ENCODE measurements at regions not wholly inside any gene's neighbourhood (a gene's known extent, or its start where the extent isn't known, plus 50 kb on each side); places are given as distances from the start of the nearest gene placed in this dataset.

GRCh38 chr10:65675236-65675635 is 1250.6 kb upstream of the LRRTM3 start:
- DNase-seq (ENCODE audit: low read depth): no peak

GRCh38 chr10:65684896-65685295 is 1240.9 kb upstream of the LRRTM3 start:
- DNase-seq (ENCODE audit: low read depth): no peak

DNA sequence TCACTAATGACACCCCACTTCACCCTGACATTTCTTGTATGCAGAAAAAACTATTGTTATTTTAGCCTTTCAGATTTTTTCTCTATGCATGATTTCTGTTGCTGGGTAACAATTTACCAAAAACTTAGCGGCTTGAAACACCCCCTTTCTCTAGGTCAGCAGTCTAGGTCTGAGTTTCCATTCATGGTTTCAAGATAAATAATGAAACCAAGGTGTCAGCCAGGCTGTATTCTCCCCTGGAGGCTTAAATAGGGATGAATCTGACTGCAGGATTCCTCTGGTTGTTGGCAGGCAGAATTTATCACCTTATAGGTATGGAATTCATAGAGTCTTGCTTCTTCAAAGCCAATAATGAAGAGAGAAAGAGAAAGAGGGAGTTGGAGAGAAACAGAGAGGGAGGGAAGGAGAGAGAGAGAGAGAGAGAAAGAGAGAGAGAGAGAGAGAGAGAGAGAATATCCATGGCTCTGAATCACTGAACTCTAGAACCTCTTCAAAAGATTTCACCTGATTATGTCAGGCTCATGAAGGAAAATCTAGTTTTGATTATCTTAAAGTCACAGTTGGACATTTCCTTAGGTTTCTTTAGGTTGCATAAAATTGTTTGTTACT is 1224.6 kb upstream of the LRRTM3 start:
- no peak for DNase-seq (ENCODE audit: low read depth)

- DNase-seq (ENCODE audit: low read depth): no peak
These were observed 1217.8 kb upstream of the LRRTM3 start for GRCh38 chr10:65708057-65708456.

DNA sequence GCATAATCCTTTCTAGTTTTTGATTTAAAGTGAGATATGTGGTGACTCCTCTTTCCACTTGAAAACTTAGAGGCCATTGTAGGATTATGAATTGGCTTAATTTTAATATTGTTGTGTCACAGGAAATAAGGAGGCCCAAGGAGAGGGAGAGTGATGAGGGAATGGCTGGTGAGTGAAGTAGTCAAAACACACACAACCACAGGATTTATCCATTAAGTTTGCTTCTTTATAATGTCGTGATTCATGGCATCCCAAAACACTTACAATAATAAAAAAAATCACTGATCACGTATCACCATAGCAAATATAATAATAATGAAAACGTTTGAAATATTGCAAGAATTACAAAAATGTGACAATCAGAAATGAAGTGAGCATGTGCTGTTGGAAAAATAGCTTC is 1215.5 kb upstream of the LRRTM3 start:
- no peak for DNase-seq (ENCODE audit: low read depth)

DNA sequence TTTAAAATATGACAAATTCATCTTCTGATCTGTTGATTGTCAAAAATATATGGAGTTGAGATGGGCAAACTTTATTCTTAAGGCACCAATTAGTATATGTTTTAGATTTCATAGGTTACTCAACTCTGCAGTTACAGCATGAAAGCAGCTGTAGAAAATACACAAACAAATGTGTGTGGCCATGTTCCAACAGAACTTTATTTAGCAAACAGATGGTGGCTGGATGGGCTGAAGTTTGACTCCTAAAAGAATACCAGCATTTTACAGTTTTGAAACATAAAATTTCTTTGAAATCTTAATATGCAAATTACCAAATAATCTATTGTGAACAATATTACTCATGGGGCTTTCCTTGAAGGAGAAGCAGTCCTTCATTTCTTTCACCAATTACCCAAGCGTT is 1206.0 kb upstream of the LRRTM3 start:
- no peak for DNase-seq (ENCODE audit: low read depth)

- DNase-seq (ENCODE audit: low read depth): no peak
These were observed 1204.9 kb upstream of the LRRTM3 start for GRCh38 chr10:65720901-65721300.

DNA sequence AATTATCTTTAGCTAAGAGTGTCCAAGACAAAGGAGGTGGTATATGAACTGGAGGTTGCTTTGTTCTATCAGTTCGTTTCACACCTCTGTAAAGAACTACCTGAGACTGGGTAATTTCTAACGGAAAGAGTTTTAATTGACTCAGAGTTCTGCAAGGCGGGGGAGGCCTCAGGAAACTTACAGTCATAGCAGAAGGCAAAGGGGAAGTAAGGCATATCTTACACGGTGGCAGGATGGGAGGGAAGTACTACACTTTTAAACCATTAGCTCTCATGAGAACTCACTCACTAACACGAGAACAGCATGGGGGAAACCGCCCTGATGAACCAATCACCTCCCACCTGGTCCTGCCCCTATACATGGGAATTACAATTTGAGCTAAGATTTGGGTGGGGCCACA is 1202.3 kb upstream of the LRRTM3 start:
- DNase-seq (ENCODE audit: low read depth): no peak

GRCh38 chr10:65735382-65735781 is 1190.5 kb upstream of the LRRTM3 start:
- DNase-seq (ENCODE audit: low read depth): no peak

- no peak for DNase-seq (ENCODE audit: low read depth)
These were observed 1182.9 kb upstream of the LRRTM3 start for GRCh38 chr10:65742906-65743305.

DNA sequence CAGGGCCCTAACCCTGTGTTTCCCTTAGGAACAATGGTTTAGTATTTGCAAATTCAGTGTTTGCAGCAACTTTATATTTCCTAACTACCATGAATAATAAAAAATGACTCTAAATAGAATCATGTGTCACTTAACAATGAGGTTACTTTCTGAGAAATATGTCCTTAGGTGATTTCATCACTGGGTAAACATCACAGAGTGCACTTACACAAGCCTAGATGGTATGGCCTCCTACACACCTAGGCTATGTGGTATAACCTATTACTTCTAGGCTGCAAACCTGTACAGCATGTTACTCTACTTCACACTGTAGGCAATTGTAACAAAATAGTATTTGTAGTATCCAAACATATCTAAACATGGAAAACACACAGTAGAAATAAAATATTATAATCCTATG is 1174.6 kb upstream of the LRRTM3 start:
- no peak for DNase-seq (ENCODE audit: low read depth)

- DNase-seq (ENCODE audit: low read depth): no peak
These were observed 1173.9 kb upstream of the LRRTM3 start for GRCh38 chr10:65751896-65752295.

DNA sequence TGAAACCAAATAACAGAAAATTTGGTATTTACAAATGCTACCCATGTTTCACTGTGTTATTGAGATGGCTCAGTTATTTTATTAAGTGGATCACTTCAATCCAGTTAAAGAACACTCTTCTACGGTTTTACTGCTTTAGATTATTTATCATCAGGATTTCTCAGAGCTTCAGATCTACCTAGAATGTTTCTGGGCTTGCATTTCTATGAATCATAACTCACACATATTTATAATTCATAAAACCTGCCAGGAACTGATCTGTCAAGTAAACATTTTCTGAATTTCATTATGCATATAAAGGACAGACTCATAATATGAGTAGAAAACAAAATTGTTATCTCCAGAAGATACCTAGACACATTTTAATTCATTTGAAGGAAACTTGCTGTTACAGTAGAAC is 1172.3 kb upstream of the LRRTM3 start:
- no peak for DNase-seq (ENCODE audit: low read depth)

GRCh38 chr10:65754112-65754511 is 1171.7 kb upstream of the LRRTM3 start:
- no peak for DNase-seq (ENCODE audit: low read depth)

DNA sequence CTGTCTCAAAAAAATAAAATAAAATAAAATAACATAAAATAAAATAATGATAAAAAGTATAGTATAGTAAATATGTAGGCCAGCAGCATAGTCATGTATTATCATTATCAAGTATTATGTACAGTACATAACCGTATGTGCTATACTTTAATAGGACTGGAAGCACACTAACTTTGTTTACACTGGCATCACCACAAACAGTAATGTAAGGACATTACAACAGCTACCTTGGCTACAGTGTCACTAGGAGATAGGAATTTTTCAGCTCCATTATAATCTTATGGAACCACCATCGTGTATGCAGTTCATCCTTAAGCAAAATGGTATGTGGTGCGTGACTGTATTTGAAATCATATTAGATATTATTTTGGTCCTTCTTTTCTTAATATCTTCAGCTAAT is 1163.5 kb upstream of the LRRTM3 start:
- DNase-seq (ENCODE audit: low read depth): no peak

GRCh38 chr10:65765006-65765541 is 1160.8 kb upstream of the LRRTM3 start:
- DNase-seq (ENCODE audit: low read depth): no peak

- DNase-seq (ENCODE audit: low read depth): no peak
These were observed 1156.0 kb upstream of the LRRTM3 start for GRCh38 chr10:65769828-65770227.

DNA sequence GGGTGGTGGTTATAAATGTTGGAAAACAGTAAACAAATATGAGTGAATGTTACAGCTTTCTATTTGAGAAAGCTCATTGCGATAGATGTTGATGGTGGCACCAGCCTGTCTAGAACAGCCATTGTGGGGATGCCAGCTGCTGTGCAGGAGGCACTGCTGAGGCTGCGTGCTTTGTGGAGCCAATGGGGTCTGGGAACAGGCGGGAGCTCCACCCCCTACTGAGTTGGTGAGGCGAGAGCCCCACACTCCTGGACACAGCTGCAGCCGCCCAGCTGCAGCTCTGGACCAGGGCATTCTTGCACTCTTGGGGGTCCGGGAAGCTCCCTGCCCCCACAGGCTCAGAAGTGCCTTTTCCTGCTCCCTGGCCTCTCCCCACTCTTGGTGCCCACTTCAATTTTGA is 1147.1 kb upstream of the LRRTM3 start:
- no peak for DNase-seq (ENCODE audit: low read depth)

- DNase-seq (ENCODE audit: low read depth): no peak
These were observed 1145.9 kb upstream of the LRRTM3 start for GRCh38 chr10:65779985-65780384.

DNA sequence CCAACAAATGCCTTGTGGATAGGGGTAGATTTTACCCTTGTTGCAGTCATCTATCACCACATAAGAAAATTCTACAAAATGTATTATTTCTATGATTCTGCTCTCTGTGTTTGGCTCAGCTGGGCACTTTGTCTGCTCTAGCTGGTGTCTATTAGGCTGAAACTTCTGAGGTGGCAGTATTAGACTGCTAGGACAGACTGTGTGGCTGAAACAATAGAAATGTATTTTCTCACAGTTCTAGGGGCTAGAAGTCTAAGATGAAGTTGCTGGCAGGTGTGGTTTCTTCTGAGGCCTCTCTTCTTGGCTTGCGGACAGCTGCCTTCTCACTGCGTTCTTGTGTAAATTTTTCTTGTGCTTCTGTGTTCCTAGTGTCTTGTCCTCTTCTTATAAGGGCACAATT is 1139.6 kb upstream of the LRRTM3 start:
- DNase-seq (ENCODE audit: low read depth): no peak

GRCh38 chr10:65787571-65787970 is 1138.3 kb upstream of the LRRTM3 start:
- no peak for DNase-seq (ENCODE audit: low read depth)

DNA sequence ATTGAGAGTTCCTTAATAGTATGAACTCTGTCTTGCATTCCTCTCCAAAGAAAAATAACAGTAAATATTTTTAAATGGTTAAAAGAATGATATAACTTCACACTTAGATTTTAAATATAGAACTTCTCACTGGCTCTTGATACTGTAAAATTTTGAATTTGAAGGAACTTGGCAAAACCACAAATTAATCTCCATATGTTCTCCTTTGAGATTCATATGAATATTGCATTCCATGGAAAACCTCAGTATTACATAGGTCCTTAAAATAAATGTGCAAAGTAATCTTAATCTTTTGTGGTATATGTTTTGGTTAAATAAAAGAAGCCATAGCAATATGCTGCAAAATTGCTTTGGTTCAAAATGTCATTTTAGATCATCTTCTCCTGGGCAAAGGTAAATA is 1137.6 kb upstream of the LRRTM3 start:
- no peak for DNase-seq (ENCODE audit: low read depth)

DNA sequence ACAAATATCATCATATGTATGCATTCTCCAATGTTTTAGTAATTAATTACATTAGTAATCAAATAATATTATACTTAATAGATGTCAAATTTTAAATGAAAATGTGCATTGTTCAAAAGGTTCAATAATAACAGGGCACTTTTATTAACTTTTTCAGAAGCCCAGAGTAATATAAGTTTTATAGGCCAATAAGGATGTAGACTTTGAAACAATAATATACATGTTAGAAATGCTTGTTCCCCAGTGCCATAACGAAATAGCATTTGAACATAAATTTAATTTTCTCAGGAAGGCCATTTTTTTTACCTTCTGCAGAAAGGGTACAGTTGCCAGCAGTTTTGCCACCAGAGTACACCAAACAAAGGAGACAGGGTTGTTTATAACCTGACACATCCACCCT is 1133.9 kb upstream of the LRRTM3 start:
- DNase-seq (ENCODE audit: low read depth): no peak

GRCh38 chr10:65793738-65794425 is 1132.0 kb upstream of the LRRTM3 start:
- DNase-seq (ENCODE audit: low read depth): no peak
